Mesothelial cell of epicardium (in vitro differentiated cells): ENCODE measurements at regions not wholly inside any gene's neighbourhood (a gene's known extent, or its start where the extent isn't known, plus 50 kb on each side); places are given as distances from the start of the nearest gene placed in this dataset.
"Not testable (repeated sequence)": the region's sequence is repeated elsewhere in the genome, so short reads cannot be mapped to it uniquely, and the experiment has no call there.

Experiments
- DNase-seq, 2 experiments: peaks; one replicate each; pipeline ENCODE4 v3.0.0; 2021; ENCODE audit warnings: low spot score in 2 of 2; ENCODE audit not compliant: unreplicated experiment in 2 of 2
- H3K27ac Mint-ChIP-seq: 2 replicates; pipeline ENCODE4 v1.8.0; 2021; ENCODE audit warnings: mixed read lengths
- H3K27me3 Mint-ChIP-seq: 2 replicates; pipeline ENCODE4 v1.8.0; 2021; ENCODE audit warnings: low read depth, mixed read lengths
- H3K36me3 Mint-ChIP-seq: 2 replicates; pipeline ENCODE4 v1.8.0; 2021; ENCODE audit warnings: mixed read lengths
- H3K4me1 Mint-ChIP-seq: 2 replicates; pipeline ENCODE4 v1.8.0; 2021; ENCODE audit warnings: mixed read lengths
- H3K4me3 Mint-ChIP-seq: 2 replicates; pipeline ENCODE4 v1.8.0; 2021; ENCODE audit warnings: mild to moderate bottlenecking, moderate library complexity, mixed read lengths
- H3K9me3 Mint-ChIP-seq: 2 replicates; pipeline ENCODE4 v1.8.0; 2021; ENCODE audit warnings: mixed read lengths
- TF ChIP-seq, protein P1 (sequence below): fragments of 200-600 bp; sonication (generic); IDR thresholded peaks from one replicate; pipeline ENCODE4 v1.5.0; 2021; ENCODE audit warnings: antibody characterized with exemption; ENCODE audit not compliant: unreplicated experiment

GRCh38 chr2:75432761-75433361 lies 127.9 kb downstream of the EVA1A start:
- Mint-ChIP-seq H3K4me1 (peaks cover 41% of the 10 kb centered on the region), H3K4me3 (no peak overlapping the region), H3K36me3 (peaks cover 1% of the 10 kb centered on the region), H3K27me3 (no peaks in the 10 kb centered on the region), H3K9me3 (peaks cover 10% of the 10 kb centered on the region), H3K27ac (peak overlapping the region; percentile 43)
- TF ChIP-seq, protein P1, sequence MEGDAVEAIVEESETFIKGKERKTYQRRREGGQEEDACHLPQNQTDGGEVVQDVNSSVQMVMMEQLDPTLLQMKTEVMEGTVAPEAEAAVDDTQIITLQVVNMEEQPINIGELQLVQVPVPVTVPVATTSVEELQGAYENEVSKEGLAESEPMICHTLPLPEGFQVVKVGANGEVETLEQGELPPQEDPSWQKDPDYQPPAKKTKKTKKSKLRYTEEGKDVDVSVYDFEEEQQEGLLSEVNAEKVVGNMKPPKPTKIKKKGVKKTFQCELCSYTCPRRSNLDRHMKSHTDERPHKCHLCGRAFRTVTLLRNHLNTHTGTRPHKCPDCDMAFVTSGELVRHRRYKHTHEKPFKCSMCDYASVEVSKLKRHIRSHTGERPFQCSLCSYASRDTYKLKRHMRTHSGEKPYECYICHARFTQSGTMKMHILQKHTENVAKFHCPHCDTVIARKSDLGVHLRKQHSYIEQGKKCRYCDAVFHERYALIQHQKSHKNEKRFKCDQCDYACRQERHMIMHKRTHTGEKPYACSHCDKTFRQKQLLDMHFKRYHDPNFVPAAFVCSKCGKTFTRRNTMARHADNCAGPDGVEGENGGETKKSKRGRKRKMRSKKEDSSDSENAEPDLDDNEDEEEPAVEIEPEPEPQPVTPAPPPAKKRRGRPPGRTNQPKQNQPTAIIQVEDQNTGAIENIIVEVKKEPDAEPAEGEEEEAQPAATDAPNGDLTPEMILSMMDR, result no peak
- DNase-seq, result no peak

DNA sequence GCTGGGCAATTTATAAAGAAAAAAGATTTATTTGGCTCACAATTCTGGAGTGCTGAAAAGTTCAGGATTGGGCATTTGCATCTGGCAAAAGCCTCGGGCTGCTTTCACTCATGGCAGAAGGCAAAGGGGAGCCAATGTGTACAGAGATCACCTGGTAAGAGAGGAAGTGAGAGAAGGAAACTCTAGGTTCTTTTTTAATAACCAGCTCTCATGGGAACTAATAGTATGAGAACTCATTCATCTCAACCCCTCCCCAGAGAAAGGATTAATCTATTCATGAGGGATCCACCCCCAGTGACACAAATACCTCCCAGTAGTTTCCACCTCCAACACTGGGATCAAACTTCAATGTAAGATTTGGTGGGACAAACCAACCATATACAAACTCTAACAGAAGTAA lies 129.0 kb downstream of the EVA1A start:
- Mint-ChIP-seq H3K4me3 (no peak overlapping the region), H3K4me1 (peaks cover 52% of the 10 kb centered on the region), H3K36me3 (peaks cover 1% of the 10 kb centered on the region), H3K27ac (no peak overlapping the region), H3K9me3 (peaks cover 10% of the 10 kb centered on the region), H3K27me3 (no peaks in the 10 kb centered on the region)
- TF ChIP-seq, protein P1, result no peak
- DNase-seq, result no peak

- Mint-ChIP-seq H3K4me3 (no peak overlapping the region), H3K27me3 (no peaks in the 10 kb centered on the region), H3K4me1 (peaks cover 55% of the 10 kb centered on the region)
Observed at GRCh38 chr2:75431276-75431675, 129.5 kb downstream of the EVA1A start.

GRCh38 chr2:75430449-75430848 lies 130.3 kb downstream of the EVA1A start:
- H3K9me3 Mint-ChIP-seq, DNase-seq, H3K27me3 Mint-ChIP-seq, H3K36me3 Mint-ChIP-seq, H3K4me3 Mint-ChIP-seq, H3K27ac Mint-ChIP-seq: not testable (repeated sequence)
- peaks cover 55% of the 10 kb centered on the region for H3K4me1 Mint-ChIP-seq

More at GRCh38 chr2:75431276-75431675, 129.5 kb downstream of the EVA1A start:
- TF ChIP-seq, protein P1, result no peak
- no peak overlapping the region for H3K27ac Mint-ChIP-seq
- H3K9me3 Mint-ChIP-seq, result peaks cover 10% of the 10 kb centered on the region
- no peak for DNase-seq
- H3K36me3 Mint-ChIP-seq, result peaks cover 1% of the 10 kb centered on the region

DNA sequence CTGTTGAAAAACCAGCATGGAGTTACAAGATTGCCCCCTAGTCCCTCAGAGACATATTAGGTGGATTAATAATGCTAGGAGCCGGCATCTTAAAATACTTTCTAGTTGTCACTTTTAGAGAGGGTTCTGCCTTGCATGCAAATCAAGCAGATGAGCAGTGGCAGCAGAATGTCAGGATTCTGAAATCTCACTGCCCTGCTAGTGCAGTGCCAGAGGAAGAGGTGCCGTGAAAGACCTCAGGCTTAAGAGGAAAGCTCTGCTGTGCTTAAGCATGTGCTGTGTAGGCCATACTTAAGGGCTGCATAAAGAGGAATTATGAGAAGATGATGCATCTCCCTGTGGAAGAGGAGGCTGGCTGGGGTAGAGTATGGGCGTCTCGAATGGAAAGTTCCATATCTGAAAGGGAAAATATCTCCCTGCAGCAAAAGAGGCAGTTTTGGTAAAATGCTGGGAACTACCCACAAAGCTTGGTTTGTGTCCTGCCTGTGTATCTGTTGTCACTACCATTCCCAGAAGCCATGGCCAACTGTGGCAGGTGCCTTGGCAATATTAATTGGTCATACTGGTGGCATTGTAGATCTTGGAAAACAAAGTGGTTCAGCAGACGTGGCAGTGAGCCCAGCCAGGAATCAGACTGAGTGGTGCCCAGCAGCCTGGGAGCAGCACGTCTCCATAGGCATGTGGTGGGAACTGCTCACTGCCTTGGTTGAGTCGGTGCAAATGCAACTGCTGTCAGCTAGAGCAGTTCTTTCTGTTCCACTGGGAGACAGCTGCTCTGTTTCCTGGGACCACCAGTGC lies 131.9 kb downstream of the EVA1A start:
- no peaks in the 10 kb centered on the region for H3K36me3 Mint-ChIP-seq
- no peaks in the 10 kb centered on the region for H3K27me3 Mint-ChIP-seq
- H3K4me3 Mint-ChIP-seq, result no peak overlapping the region
- TF ChIP-seq, protein P1, result no peak
- peaks cover 55% of the 10 kb centered on the region for H3K4me1 Mint-ChIP-seq
- H3K9me3 Mint-ChIP-seq, result no peaks in the 10 kb centered on the region
- H3K27ac Mint-ChIP-seq, result peak overlapping the region; percentile 88
- no peak for DNase-seq

- TF ChIP-seq, protein P1, result no peak
- Mint-ChIP-seq H3K27me3 (no peaks in the 10 kb centered on the region), H3K4me1 (peaks cover 55% of the 10 kb centered on the region), H3K27ac (peak overlapping the region; percentile 88), H3K4me3 (peak overlapping the region; percentile 27), H3K36me3 (no peaks in the 10 kb centered on the region), H3K9me3 (no peaks in the 10 kb centered on the region)
- no peak for DNase-seq
Observed at GRCh38 chr2:75428060-75428459, 132.7 kb downstream of the EVA1A start.
